ENCODE measurements at regions not wholly inside any gene's neighbourhood (a gene's known extent, or its start where the extent isn't known, plus 50 kb on each side); places are given as distances from the start of the nearest gene placed in this dataset.

DNA sequence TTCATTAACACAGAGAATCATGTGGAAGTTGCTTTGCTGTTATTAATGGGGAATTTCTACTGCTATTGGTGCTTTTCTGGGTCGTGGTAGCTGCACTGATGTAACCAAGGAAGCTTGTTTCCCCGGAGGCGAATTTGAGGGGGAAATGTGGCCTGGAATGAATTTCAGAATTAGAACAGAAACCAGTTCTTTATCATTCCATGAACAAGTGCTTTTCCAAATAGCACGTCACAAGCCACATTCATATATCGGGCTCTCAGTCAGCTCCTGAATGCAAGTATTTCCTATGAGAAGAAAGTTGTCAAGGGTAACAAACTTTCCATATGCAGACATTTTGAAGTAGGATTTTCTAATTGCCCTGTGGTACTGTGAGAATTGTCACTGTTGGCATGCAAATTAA, 1353.2 kb downstream of the AACS start:
- TF ChIP-seq, protein P1, sequence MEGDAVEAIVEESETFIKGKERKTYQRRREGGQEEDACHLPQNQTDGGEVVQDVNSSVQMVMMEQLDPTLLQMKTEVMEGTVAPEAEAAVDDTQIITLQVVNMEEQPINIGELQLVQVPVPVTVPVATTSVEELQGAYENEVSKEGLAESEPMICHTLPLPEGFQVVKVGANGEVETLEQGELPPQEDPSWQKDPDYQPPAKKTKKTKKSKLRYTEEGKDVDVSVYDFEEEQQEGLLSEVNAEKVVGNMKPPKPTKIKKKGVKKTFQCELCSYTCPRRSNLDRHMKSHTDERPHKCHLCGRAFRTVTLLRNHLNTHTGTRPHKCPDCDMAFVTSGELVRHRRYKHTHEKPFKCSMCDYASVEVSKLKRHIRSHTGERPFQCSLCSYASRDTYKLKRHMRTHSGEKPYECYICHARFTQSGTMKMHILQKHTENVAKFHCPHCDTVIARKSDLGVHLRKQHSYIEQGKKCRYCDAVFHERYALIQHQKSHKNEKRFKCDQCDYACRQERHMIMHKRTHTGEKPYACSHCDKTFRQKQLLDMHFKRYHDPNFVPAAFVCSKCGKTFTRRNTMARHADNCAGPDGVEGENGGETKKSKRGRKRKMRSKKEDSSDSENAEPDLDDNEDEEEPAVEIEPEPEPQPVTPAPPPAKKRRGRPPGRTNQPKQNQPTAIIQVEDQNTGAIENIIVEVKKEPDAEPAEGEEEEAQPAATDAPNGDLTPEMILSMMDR (IDR thresholded peaks at IDR 0.05; ENCODE audit: insufficient read depth, low read length): no peak
- TF ChIP-seq GABPA (IDR thresholded peaks at IDR 0.05; ENCODE audit: low read depth) (no peak), POLR2AphosphoS5 (IDR thresholded peaks at IDR 0.05; ENCODE audit: low read depth) (no peak), SPI1 (IDR thresholded peaks at IDR 0.05; ENCODE audit: borderline replicate concordance, low read depth) (no peak)
- TF ChIP-seq, protein P2, sequence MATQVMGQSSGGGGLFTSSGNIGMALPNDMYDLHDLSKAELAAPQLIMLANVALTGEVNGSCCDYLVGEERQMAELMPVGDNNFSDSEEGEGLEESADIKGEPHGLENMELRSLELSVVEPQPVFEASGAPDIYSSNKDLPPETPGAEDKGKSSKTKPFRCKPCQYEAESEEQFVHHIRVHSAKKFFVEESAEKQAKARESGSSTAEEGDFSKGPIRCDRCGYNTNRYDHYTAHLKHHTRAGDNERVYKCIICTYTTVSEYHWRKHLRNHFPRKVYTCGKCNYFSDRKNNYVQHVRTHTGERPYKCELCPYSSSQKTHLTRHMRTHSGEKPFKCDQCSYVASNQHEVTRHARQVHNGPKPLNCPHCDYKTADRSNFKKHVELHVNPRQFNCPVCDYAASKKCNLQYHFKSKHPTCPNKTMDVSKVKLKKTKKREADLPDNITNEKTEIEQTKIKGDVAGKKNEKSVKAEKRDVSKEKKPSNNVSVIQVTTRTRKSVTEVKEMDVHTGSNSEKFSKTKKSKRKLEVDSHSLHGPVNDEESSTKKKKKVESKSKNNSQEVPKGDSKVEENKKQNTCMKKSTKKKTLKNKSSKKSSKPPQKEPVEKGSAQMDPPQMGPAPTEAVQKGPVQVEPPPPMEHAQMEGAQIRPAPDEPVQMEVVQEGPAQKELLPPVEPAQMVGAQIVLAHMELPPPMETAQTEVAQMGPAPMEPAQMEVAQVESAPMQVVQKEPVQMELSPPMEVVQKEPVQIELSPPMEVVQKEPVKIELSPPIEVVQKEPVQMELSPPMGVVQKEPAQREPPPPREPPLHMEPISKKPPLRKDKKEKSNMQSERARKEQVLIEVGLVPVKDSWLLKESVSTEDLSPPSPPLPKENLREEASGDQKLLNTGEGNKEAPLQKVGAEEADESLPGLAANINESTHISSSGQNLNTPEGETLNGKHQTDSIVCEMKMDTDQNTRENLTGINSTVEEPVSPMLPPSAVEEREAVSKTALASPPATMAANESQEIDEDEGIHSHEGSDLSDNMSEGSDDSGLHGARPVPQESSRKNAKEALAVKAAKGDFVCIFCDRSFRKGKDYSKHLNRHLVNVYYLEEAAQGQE (IDR thresholded peaks at IDR 0.05; ENCODE audit: insufficient replicate concordance, low read depth): no peak

All from HL-60 (cell line).